H9 (cell line): ENCODE measurements at regions not wholly inside any gene's neighbourhood (a gene's known extent, or its start where the extent isn't known, plus 50 kb on each side); places are given as distances from the start of the nearest gene placed in this dataset.

Source experiments
- DNase-seq: peaks from one replicate; pipeline ENCODE4 v3.0.0-alpha.2; 2017
- H2AFZ ChIP-seq: one replicate; pipeline ENCODE4 v1.6.1; 2013; ENCODE audit warnings: mild to moderate bottlenecking, low read length, control low read depth, moderate library complexity
- H2AK5ac ChIP-seq: 2 replicates; pipeline ENCODE4 v1.6.1; 2013; ENCODE audit warnings: low read length, control low read depth, mixed read lengths; ENCODE audit not compliant: insufficient read length
- H2BK120ac ChIP-seq: one replicate; pipeline ENCODE4 v1.6.1; 2013; ENCODE audit warnings: low read depth, mild to moderate bottlenecking, low read length, control low read depth, inconsistent platforms; ENCODE audit not compliant: poor library complexity, severe bottlenecking
- H2BK12ac ChIP-seq: 2 replicates; pipeline ENCODE4 v1.6.1; 2013; ENCODE audit warnings: low read length, control low read depth, mixed read lengths, low read depth; ENCODE audit not compliant: insufficient read length
- H2BK15ac ChIP-seq: 2 replicates; pipeline ENCODE4 v1.6.1; 2013; ENCODE audit warnings: low read depth, low read length, control low read depth
- H2BK20ac ChIP-seq: one replicate; pipeline ENCODE4 v1.6.1; 2013; ENCODE audit warnings: low read depth, mild to moderate bottlenecking, low read length, control low read depth, inconsistent platforms; ENCODE audit not compliant: poor library complexity, severe bottlenecking
- H2BK5ac ChIP-seq: 2 replicates; pipeline ENCODE4 v1.6.1; 2013; ENCODE audit warnings: low read length, control low read depth, mixed read lengths; ENCODE audit not compliant: insufficient read length
- H3K14ac ChIP-seq: 2 replicates; pipeline ENCODE4 v1.6.1; 2013; ENCODE audit warnings: low read length, control low read depth; ENCODE audit not compliant: insufficient read depth
- H3K18ac ChIP-seq: 2 replicates; pipeline ENCODE4 v1.6.1; 2013; ENCODE audit warnings: low read depth, mild to moderate bottlenecking, mixed read lengths, low read length, control low read depth; ENCODE audit not compliant: insufficient read length
- H3K23ac ChIP-seq: 2 replicates; pipeline ENCODE4 v1.6.1; 2013; ENCODE audit warnings: low read length, control low read depth, mixed read lengths, low read depth; ENCODE audit not compliant: insufficient read length
- H3K23me2 ChIP-seq: 2 replicates; pipeline ENCODE4 v1.6.1; 2013; ENCODE audit warnings: low read depth, mild to moderate bottlenecking, mixed read lengths, low read length, control low read depth; ENCODE audit not compliant: insufficient read length, poor library complexity, severe bottlenecking
- H3K27ac ChIP-seq: 2 replicates; pipeline ENCODE4 v1.5.1; 2013; ENCODE audit warnings: low read length, control low read depth, mixed read lengths, low read depth; ENCODE audit not compliant: insufficient read length
- H3K27me3 ChIP-seq: 2 replicates; pipeline ENCODE4 v1.6.1; 2013; ENCODE audit warnings: low read length, control low read depth, inconsistent platforms; ENCODE audit not compliant: insufficient read depth
- H3K4ac ChIP-seq: 2 replicates; pipeline ENCODE4 v1.6.1; 2013; ENCODE audit warnings: low read depth, mild to moderate bottlenecking, control low read depth, inconsistent platforms, low read length, moderate library complexity
- H3K4me1 ChIP-seq: 2 replicates; pipeline ENCODE4 v1.6.1; 2013; ENCODE audit warnings: low read length, control low read depth, inconsistent platforms; ENCODE audit not compliant: insufficient read depth
- H3K4me2 ChIP-seq: 2 replicates; pipeline ENCODE4 v1.6.1; 2013; ENCODE audit warnings: low read length, control low read depth, mixed read lengths; ENCODE audit not compliant: insufficient read length, insufficient read depth
- H3K56ac ChIP-seq: 2 replicates; pipeline ENCODE4 v1.6.1; 2013; ENCODE audit warnings: low read depth, mild to moderate bottlenecking, mixed read lengths, low read length, control low read depth; ENCODE audit not compliant: insufficient read length
- H3K79me1 ChIP-seq: 2 replicates; pipeline ENCODE4 v1.6.1; 2013; ENCODE audit warnings: low read depth, mild to moderate bottlenecking, moderate library complexity, low read length, control low read depth, inconsistent platforms; ENCODE audit not compliant: insufficient read depth, poor library complexity, severe bottlenecking
- H3K79me2 ChIP-seq: 2 replicates; pipeline ENCODE4 v1.6.1; 2013; ENCODE audit warnings: low read length, control low read depth, inconsistent platforms; ENCODE audit not compliant: insufficient read depth
- H3K9ac ChIP-seq: 2 replicates; pipeline ENCODE4 v1.6.1; 2013; ENCODE audit warnings: low read length, control low read depth, mixed read lengths; ENCODE audit not compliant: insufficient read length; ENCODE audit errors: extremely low read depth
- H3K9me3 ChIP-seq: one replicate; pipeline ENCODE4 v1.6.1; 2013; ENCODE audit warnings: low read depth, low read length, inconsistent platforms; ENCODE audit not compliant: control insufficient read depth
- H3T11ph ChIP-seq: one replicate; pipeline ENCODE4 v1.6.1; 2013; ENCODE audit warnings: mild to moderate bottlenecking, low read length, control low read depth, inconsistent platforms
- H4K20me1 ChIP-seq: one replicate; pipeline ENCODE4 v1.6.1; 2013; ENCODE audit not compliant: control insufficient read depth, insufficient read length, insufficient read depth
- H4K5ac ChIP-seq: 2 replicates; pipeline ENCODE4 v1.6.1; 2013; ENCODE audit warnings: low read depth, mild to moderate bottlenecking, mixed read lengths, low read length, control low read depth; ENCODE audit not compliant: insufficient read length
- H4K8ac ChIP-seq: replicated peaks from 2 replicates; pipeline ENCODE4 v1.6.1; 2013; ENCODE audit warnings: low read length, control low read depth, mixed read lengths, low read depth; ENCODE audit not compliant: insufficient read length
- H4K91ac ChIP-seq: 2 replicates; pipeline ENCODE4 v1.6.1; 2013; ENCODE audit warnings: low read depth, mild to moderate bottlenecking, moderate library complexity, mixed read lengths, low read length, control low read depth; ENCODE audit not compliant: insufficient read length
- H3K27ac Mint-ChIP-seq, 3 experiments: 2 replicates in 2 of 3; 3 replicates in 1 of 3; pipeline ENCODE4 v1.8.0; 2020 to 2021; ENCODE audit warnings: mixed read lengths in 3 of 3, mild to moderate bottlenecking in 1 of 3, moderate library complexity in 1 of 3
- H3K27me3 Mint-ChIP-seq: 2 replicates; pipeline ENCODE4 v1.8.0; 2021; ENCODE audit warnings: low read depth, mild to moderate bottlenecking, moderate library complexity, mixed read lengths
- H3K36me3 Mint-ChIP-seq, 3 experiments: 2 replicates in 2 of 3; 3 replicates in 1 of 3; pipeline ENCODE4 v1.8.0; 2020 to 2021; ENCODE audit warnings: low read depth in 3 of 3, mixed read lengths in 3 of 3; ENCODE audit not compliant: insufficient read depth in 1 of 3
- H3K4me1 Mint-ChIP-seq, 2 experiments: 2 replicates each; pipeline ENCODE4 v1.8.0; 2020; ENCODE audit warnings: mixed read lengths in 2 of 2
- H3K4me3 Mint-ChIP-seq, 2 experiments: 2 replicates in 1 of 2; 3 replicates in 1 of 2; pipeline ENCODE4 v1.8.0; 2020 to 2021; ENCODE audit warnings: mild to moderate bottlenecking in 2 of 2, mixed read lengths in 2 of 2, moderate library complexity in 1 of 2
- H3K9me3 Mint-ChIP-seq, 2 experiments: 2 replicates in 1 of 2; 3 replicates in 1 of 2; pipeline ENCODE4 v1.8.0; 2020; ENCODE audit warnings: mild to moderate bottlenecking in 2 of 2, mixed read lengths in 2 of 2, moderate library complexity in 1 of 2
- CTCF ChIP-seq: fragments of 200-600 bp; sonication (generic); conservative IDR thresholded peaks from 3 replicates; pipeline ENCODE4 v1.8.0; 2021; ENCODE audit warnings: antibody characterized with exemption, mild to moderate bottlenecking
- WGBS: extraction: QIAGEN DNeasy Blood & Tissue Kit; methylation state at CpG from one replicate; pipeline ENCODE4 v1.1.7; 2013; ENCODE audit warnings: missing lambda C conversion rate, low lambda C conversion rate, mixed read lengths; ENCODE audit not compliant: insufficient read length; ENCODE audit errors: extremely low coverage; 5-methylcytosine and 5-hydroxymethylcytosine counted together

- Histone ChIP-seq H3K23me2 (no peaks in the 10 kb centered on the region), H3K27me3 (no peaks in the 10 kb centered on the region), H3K79me2 (no peaks in the 10 kb centered on the region), H2AFZ (no peak overlapping the region), H2BK20ac (no peak overlapping the region), H3K4me2 (no peak overlapping the region), H2BK120ac (no peak overlapping the region), H2BK15ac (no peak overlapping the region), H3K4me1 (peaks cover 2% of the 10 kb centered on the region; the same call in 1 of the 2 replicates), H2BK5ac (no peak overlapping the region), H4K5ac (no peak overlapping the region), H2AK5ac (no peak overlapping the region), H2BK12ac (no peak overlapping the region), H3K9ac (no peak overlapping the region), H4K91ac (no peak overlapping the region), H3K79me1 (no peaks in the 10 kb centered on the region), H3T11ph (no peak overlapping the region), H3K23ac (no peak overlapping the region), H3K18ac (no peak overlapping the region), H3K56ac (no peak overlapping the region), H4K20me1 (peaks cover 3% of the 10 kb centered on the region), H3K4ac (no peak overlapping the region), H4K8ac (no peak overlapping the region), H3K14ac (no peak overlapping the region), H3K9me3 (no peaks in the 10 kb centered on the region), H3K27ac (no peak overlapping the region)
- Mint-ChIP-seq H3K27ac (no peak overlapping the region), H3K4me3 (no peak overlapping the region), H3K36me3 (peaks cover 0 to 8% (median 3%) of the 10 kb centered on the region in 3 experiments; a peak in 2 of 7 replicates), H3K9me3 (peaks cover 6 to 7% of the 10 kb centered on the region in 2 experiments; a peak in 4 of 5 replicates), H3K27me3 (no peaks in the 10 kb centered on the region; the same call in none of the 2 replicates), H3K4me1 (peaks cover 18 to 23% of the 10 kb centered on the region in 2 experiments)
- no peak for TF ChIP-seq CTCF
- DNase-seq: no peak
- no CpG with 5 or more reads among the region's 2 CpGs for WGBS
Observed at GRCh38 chr16:77131398-77131797, 59.6 kb upstream of the MON1B start.
